Gastroesophageal sphincter (tissue), 4 donors: ENCODE measurements at regions not wholly inside any gene's neighbourhood (a gene's known extent, or its start where the extent isn't known, plus 50 kb on each side); places are given as distances from the start of the nearest gene placed in this dataset.
"Not testable (repeated sequence)": the region's sequence is repeated elsewhere in the genome, so short reads cannot be mapped to it uniquely, and the experiment has no call there.

Experiments used
- ATAC-seq: fragments of 150-250 bp; one replicate; pipeline ENCODE4 v1.9.1; 2016; ENCODE audit warnings: mild to moderate bottlenecking, moderate library complexity
- H3K27ac ChIP-seq, 4 donors: fragments of 200-600 bp; sonication (generic) in 3 of 4; 1 replicate in 3 of 4; 2 replicates in 1 of 4; pipeline ENCODE4 v1.5.1; 2016 to 2019
- H3K27me3 ChIP-seq: fragments of 200-600 bp; sonication (generic); one replicate; pipeline ENCODE4 v1.5.1; 2019
- H3K36me3 ChIP-seq, 2 donors: fragments of 200-600 bp; sonication (generic); one replicate each; pipeline ENCODE4 v1.5.1; 2019; ENCODE audit warnings: control low read depth in 1 of 2
- H3K4me1 ChIP-seq, 3 donors: fragments of 200-600 bp; sonication (generic); 1 replicate in 2 of 3; 2 replicates in 1 of 3; pipeline ENCODE4 v1.5.1; 2016 to 2019; ENCODE audit warnings: control low read depth in 2 of 3
- H3K4me3 ChIP-seq, 2 donors: fragments of 200-600 bp; sonication (generic); one replicate each; pipeline ENCODE4 v1.5.1; 2019; ENCODE audit warnings: mild to moderate bottlenecking in 1 of 2, moderate library complexity in 1 of 2
- H3K9me3 ChIP-seq, 3 donors: fragments of 200-600 bp; sonication (generic); one replicate each; pipeline ENCODE4 v1.5.1; 2017 to 2019; ENCODE audit warnings: control low read depth in 2 of 3
- EP300 ChIP-seq: sonication (generic); formaldehyde crosslinking; IDR thresholded peaks from one replicate; pipeline ENCODE4 v1.6.1; 2017; ENCODE audit warnings: antibody characterized with exemption, mild to moderate bottlenecking
- POLR2A ChIP-seq, 2 donors: fragments of 450-650 bp; IDR thresholded peaks; one replicate each; pipeline ENCODE4 v1.6.1; 2017; ENCODE audit warnings: antibody characterized with exemption in 2 of 2, mild to moderate bottlenecking in 2 of 2, moderate library complexity in 1 of 2
- POLR2AphosphoS5 ChIP-seq: sonication (generic); formaldehyde crosslinking; IDR thresholded peaks from one replicate; pipeline ENCODE4 v1.6.1; 2017; ENCODE audit warnings: antibody characterized with exemption
- WGBS, 2 donors: methylation state at CpG; one replicate each; pipeline ENCODE4 v1.1.5; 2018; ENCODE audit warnings: low coverage in 1 of 2; 5-methylcytosine and 5-hydroxymethylcytosine counted together
- TF ChIP-seq, protein P1 (sequence below), 4 experiments: fragments of 200-600 bp in 2 of 4; fragments of 450-650 bp in 2 of 4; sonication (generic) in 1 of 4; IDR thresholded peaks; one replicate each; pipeline ENCODE4 v1.5.1; 2017 to 2019; ENCODE audit warnings: antibody characterized with exemption in 4 of 4, mild to moderate bottlenecking in 2 of 4, moderate library complexity in 2 of 4

DNA sequence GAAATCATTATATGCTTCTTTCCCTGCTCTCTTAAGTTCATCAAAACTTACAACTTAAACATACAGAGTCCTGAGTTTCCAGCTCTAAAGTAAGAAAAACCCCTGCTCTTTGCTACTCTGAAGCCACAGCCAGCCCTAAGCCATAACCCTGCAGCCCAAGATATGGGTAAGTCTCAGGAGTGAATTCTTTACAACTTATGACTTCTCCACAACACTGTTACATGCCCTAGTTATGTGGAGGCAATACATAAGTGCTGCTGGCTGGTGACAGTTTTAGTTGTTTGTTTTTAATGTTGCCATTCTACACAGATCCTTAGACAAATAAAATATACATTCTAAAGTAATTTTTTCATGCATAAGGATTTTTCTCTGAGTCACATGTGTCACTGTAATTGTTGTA lies 100.2 kb downstream of the FBXO8 start:
- ATAC-seq: no peak
- Histone ChIP-seq H3K9me3 (no peaks in the 10 kb centered on the region), H3K27ac (no peak overlapping the region), H3K4me3 (no peak overlapping the region), H3K4me1 (no peaks in the 10 kb centered on the region), H3K27me3 (peaks cover 3% of the 10 kb centered on the region), H3K36me3 (no peaks in the 10 kb centered on the region)
- TF ChIP-seq, protein P1, sequence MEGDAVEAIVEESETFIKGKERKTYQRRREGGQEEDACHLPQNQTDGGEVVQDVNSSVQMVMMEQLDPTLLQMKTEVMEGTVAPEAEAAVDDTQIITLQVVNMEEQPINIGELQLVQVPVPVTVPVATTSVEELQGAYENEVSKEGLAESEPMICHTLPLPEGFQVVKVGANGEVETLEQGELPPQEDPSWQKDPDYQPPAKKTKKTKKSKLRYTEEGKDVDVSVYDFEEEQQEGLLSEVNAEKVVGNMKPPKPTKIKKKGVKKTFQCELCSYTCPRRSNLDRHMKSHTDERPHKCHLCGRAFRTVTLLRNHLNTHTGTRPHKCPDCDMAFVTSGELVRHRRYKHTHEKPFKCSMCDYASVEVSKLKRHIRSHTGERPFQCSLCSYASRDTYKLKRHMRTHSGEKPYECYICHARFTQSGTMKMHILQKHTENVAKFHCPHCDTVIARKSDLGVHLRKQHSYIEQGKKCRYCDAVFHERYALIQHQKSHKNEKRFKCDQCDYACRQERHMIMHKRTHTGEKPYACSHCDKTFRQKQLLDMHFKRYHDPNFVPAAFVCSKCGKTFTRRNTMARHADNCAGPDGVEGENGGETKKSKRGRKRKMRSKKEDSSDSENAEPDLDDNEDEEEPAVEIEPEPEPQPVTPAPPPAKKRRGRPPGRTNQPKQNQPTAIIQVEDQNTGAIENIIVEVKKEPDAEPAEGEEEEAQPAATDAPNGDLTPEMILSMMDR (IDR thresholded peaks at IDR 0.05): no peak
- TF ChIP-seq POLR2A (IDR thresholded peaks at IDR 0.05) (no peak), EP300 (no peak), POLR2AphosphoS5 (no peak)

DNA sequence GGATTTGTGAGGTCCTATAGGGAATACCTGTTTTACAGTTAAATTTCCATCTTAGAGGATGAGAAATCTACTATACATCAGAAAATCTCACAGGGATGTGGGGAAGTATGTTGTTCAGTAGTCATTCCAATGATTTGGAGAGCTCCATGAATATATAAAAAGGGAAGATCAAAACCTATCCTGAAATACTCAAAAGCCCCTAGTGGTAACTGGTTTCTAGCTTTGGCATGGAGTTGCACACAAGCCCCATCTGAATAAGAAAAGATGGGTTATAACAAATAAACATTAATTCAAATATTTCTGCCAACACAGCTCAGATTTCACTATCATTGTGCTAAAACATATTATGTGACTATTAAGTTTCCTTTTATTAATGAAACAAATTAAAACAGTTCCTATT lies 101.6 kb downstream of the FBXO8 start:
- H3K27ac ChIP-seq: no peak overlapping the region
- TF ChIP-seq EP300: no peak
- TF ChIP-seq, protein P1 (IDR thresholded peaks at IDR 0.05): no peak
- TF ChIP-seq POLR2A (IDR thresholded peaks at IDR 0.05): no peak
- no peak for TF ChIP-seq POLR2AphosphoS5
- no peaks in the 10 kb centered on the region for H3K36me3 ChIP-seq
- H3K4me1 ChIP-seq: no peaks in the 10 kb centered on the region
- no peak for ATAC-seq
- H3K27me3 ChIP-seq: peaks cover 3% of the 10 kb centered on the region
- H3K9me3 ChIP-seq: no peaks in the 10 kb centered on the region
- no peak overlapping the region for H3K4me3 ChIP-seq

DNA sequence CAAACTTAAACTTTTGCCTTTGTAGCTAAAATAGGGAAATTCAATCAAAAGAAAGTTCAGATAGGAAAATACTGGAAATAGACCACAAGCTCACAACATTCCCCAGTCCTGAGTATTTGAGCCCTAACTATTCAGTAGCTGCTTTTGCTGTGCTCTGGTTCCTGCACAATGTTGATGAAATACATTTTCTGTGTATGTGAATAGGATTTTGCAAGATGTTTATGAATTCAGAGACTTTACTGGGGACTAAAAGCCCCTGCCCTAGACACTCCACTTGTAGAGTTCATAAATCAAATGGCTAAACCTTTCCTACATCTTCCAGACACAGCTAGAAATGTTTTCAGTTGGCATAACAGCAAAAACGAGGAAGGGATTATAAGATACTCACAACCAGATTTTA lies 105.9 kb downstream of the FBXO8 start:
- H3K4me1 ChIP-seq: no peaks in the 10 kb centered on the region
- 22 to 40% methylated on average over 1 of the region's 1 CpG for WGBS, 2 donors
- peaks cover 3% of the 10 kb centered on the region for H3K27me3 ChIP-seq
- no peak for ATAC-seq
- no peak overlapping the region for H3K4me3 ChIP-seq
- H3K27ac ChIP-seq: no peak overlapping the region
- H3K9me3 ChIP-seq: no peaks in the 10 kb centered on the region
- no peaks in the 10 kb centered on the region for H3K36me3 ChIP-seq
- TF ChIP-seq EP300: no peak
- TF ChIP-seq, protein P1 (IDR thresholded peaks at IDR 0.05): no peak
- TF ChIP-seq POLR2AphosphoS5: no peak
- no peak for TF ChIP-seq POLR2A (IDR thresholded peaks at IDR 0.05)

DNA sequence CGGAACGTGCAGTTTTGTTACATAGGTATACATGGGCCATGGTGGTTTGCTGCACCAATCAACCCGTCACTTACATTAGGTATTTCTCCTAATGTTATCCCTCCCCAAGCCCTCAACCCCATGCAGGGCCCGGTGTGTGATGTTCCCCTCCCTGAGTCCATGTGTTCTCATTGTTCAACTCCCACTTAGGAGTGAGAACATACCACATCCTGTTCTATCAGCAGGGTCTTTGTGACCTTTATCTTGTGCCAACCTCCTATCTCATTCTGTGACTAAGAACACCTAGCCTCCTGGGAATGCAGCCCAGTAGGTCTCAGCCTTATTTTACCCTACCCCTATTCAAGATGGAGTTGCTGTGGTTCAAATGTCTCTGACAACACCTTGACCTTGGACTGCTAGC lies 107.6 kb downstream of the FBXO8 start:
- 91 to 100% methylated on average over 4 of the region's 4 CpGs for WGBS, 2 donors
- not testable (repeated sequence) for ATAC-seq, H3K4me1 ChIP-seq, H3K4me3 ChIP-seq, H3K9me3 ChIP-seq, H3K27ac ChIP-seq, H3K27me3 ChIP-seq, H3K36me3 ChIP-seq

DNA sequence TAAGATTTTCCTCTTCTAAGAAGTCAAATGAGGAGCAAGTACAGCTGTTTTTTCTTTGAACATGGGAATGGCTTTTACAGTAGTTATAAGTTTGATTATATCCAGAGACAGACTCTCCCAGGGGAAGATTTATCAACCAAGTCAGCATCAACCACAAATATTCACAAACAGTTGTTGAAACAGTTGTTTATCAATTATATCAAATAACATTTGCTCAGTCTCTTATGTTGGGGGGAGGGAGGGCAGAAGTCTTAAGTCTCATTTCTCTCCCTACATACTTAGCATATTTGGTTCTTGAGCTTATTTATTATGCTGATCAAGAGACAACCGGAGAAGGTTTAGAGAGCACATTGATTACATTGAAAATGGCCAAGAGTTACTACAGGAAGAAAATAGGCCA lies 110.1 kb downstream of the FBXO8 start:
- H3K27ac ChIP-seq: no peak overlapping the region
- no peaks in the 10 kb centered on the region for H3K9me3 ChIP-seq
- no peak for ATAC-seq
- H3K4me1 ChIP-seq: no peaks in the 10 kb centered on the region
- no peak overlapping the region for H3K4me3 ChIP-seq
- 63 to 67% methylated on average over 1 of the region's 1 CpG for WGBS, 2 donors
- TF ChIP-seq POLR2AphosphoS5: no peak
- no peak for TF ChIP-seq EP300
- TF ChIP-seq, protein P1 (IDR thresholded peaks at IDR 0.05): no peak
- TF ChIP-seq POLR2A (IDR thresholded peaks at IDR 0.05): no peak
- H3K36me3 ChIP-seq: no peaks in the 10 kb centered on the region
- no peaks in the 10 kb centered on the region for H3K27me3 ChIP-seq

DNA sequence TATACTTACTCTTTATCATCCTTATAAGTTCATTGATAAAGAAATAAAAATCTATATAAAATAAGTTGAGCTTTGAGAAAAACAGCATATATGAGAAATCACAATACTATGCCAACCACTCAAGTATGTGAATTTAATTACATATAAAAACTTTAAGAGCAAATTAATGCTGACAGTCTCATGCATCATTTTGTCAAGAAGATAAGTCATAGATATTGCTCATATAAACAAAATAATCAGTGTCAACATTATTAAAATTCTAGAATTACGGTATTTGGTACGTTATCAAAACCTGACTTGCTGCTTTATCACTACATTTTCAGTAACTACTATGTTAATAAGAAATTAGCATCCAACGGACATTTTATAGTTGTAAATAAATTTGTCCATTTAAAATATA lies 111.2 kb downstream of the FBXO8 start:
- no peaks in the 10 kb centered on the region for H3K36me3 ChIP-seq
- no peaks in the 10 kb centered on the region for H3K4me1 ChIP-seq
- H3K4me3 ChIP-seq: no peak overlapping the region
- no peaks in the 10 kb centered on the region for H3K9me3 ChIP-seq
- WGBS, 2 donors: 76 to 93% methylated on average over 3 of the region's 3 CpGs
- TF ChIP-seq POLR2AphosphoS5 (no peak), POLR2A (IDR thresholded peaks at IDR 0.05) (no peak), EP300 (no peak)
- TF ChIP-seq, protein P1 (IDR thresholded peaks at IDR 0.05): no peak
- ATAC-seq: no peak
- H3K27ac ChIP-seq: no peak overlapping the region
- H3K27me3 ChIP-seq: no peaks in the 10 kb centered on the region
